ENCODE measurements at regions not wholly inside any gene's neighbourhood (a gene's known extent, or its start where the extent isn't known, plus 50 kb on each side); places are given as distances from the start of the nearest gene placed in this dataset.
"Not testable (repeated sequence)": the region's sequence is repeated elsewhere in the genome, so short reads cannot be mapped to it uniquely, and the experiment has no call there.

DNA sequence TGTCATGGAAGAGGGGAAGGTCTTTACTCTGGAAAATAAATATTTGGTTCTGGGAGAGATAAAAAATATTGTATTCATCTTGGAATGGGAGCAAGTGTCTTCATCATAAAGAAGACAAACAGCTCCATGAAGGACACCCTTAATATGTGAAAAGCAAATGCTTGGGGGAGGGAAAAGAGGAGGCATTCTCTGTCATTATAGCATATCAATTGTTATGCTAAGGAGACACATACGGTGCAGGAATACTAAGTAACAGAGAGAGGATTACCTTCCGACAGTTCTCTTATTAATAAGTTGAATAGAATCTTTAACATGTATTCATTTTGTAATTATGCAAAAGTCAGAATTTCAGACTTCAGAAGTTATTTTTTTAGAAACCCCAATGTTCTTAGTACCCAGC is 634.4 kb downstream of the UTRN start:
- TF ChIP-seq, protein P1, sequence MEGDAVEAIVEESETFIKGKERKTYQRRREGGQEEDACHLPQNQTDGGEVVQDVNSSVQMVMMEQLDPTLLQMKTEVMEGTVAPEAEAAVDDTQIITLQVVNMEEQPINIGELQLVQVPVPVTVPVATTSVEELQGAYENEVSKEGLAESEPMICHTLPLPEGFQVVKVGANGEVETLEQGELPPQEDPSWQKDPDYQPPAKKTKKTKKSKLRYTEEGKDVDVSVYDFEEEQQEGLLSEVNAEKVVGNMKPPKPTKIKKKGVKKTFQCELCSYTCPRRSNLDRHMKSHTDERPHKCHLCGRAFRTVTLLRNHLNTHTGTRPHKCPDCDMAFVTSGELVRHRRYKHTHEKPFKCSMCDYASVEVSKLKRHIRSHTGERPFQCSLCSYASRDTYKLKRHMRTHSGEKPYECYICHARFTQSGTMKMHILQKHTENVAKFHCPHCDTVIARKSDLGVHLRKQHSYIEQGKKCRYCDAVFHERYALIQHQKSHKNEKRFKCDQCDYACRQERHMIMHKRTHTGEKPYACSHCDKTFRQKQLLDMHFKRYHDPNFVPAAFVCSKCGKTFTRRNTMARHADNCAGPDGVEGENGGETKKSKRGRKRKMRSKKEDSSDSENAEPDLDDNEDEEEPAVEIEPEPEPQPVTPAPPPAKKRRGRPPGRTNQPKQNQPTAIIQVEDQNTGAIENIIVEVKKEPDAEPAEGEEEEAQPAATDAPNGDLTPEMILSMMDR (conservative IDR thresholded peaks at IDR 0.05; ENCODE audit: low read depth, low read length): no peak
- DNase-seq (ENCODE audit: low read depth): no peak
- H3K4me3 ChIP-seq (ENCODE audit: low read depth, low read length): no peak overlapping the region

DNA sequence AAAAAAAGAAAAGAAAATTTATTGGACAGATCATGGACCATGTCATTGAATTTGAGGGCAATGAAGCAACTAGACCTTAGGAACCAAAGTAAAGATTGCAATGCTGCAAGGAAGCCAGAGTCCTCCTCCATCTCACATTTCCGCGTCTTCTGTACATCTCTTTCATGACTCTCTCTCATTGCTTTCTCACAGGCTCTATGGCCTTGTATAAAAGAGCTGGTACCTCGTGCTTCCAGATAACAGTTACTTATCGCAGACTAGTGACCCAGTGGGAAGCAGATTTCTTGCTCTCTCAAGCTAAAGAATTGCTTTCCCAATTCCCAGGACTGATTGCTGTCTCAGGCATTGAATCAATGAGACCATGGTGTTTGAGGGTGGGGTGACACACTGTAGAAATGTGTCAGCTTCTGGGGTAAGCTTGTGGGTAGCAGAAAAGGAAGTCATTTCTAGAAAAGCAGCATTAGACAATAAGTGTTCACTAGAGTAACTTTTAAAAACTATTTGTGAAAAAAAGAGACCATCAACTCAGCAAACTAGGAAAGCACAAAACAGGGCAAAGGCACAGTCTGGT is 635.3 kb downstream of the UTRN start:
- TF ChIP-seq, protein P1 (conservative IDR thresholded peaks at IDR 0.05; ENCODE audit: low read depth, low read length): no peak
- no peak overlapping the region for H3K4me3 ChIP-seq (ENCODE audit: low read depth, low read length)
- no peak for DNase-seq (ENCODE audit: low read depth)

DNA sequence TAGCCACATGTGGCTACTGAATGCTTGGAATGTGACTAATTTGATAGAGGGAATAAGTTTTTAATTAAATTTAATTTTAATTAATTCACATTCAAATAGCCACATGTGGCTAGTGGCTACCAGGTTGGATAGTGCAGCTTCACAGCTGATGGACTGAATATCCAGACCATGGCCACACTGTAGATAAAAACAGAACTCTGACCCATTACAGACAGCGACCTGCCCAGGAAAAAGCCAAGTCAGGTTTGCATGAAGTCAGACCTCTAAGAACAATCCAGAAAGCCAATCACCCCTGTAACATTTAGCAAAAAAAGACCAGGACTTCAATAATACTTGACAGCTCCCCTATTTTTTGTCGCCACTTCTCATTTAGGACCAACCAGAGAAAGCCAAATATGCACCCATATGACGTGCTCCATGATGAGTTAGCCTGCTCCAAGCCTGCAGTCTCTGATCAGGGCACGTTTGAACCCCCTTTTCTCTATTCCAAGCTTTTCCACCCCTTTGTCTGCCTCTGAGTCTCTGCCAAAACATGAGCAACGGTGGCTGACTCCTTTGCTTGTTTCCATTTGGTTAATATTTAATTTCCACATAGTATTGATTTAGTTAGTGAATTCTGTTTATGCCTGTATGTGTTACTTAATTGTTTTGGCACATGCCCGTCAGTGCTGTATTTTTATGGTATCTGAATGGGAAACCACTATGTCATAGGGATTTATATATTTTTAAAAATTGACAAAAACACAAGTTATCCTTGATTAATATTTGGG is 636.3 kb downstream of the UTRN start:
- H3K4me3 ChIP-seq (ENCODE audit: low read depth, low read length): no peak overlapping the region
- TF ChIP-seq, protein P1 (conservative IDR thresholded peaks at IDR 0.05; ENCODE audit: low read depth, low read length): no peak
- no peak for DNase-seq (ENCODE audit: low read depth)

DNA sequence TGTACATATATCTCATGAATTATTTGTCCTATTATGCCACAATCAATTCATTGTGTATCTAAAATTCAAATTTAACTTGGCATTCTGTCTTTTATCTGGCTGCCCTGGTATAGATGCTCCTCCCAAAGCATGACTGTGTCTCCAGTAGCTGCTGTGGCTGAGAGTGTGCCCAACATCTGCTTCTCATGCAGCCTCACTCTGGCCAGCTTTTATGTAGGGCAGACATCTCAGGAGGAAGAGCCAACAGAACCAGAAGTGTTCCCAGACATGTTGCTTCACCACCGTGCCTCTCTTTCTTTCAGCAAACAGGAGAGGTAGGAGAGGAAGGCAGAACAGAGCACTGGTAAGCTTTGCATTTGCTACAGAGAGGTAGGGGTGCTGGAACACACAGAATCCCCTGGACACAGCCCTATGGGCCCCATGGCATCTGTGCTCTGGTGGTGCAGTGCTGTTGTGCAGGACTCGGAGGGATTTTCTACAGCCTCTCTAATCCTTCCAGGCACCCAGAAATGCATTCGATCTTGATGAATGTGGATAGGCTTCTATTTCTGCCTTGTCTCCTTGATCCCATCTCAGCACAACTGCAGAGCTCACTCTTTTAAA is 637.1 kb downstream of the UTRN start:
- DNase-seq (ENCODE audit: low read depth): peak; percentile 48
- TF ChIP-seq, protein P1 (conservative IDR thresholded peaks at IDR 0.05; ENCODE audit: low read depth, low read length): no peak

DNA sequence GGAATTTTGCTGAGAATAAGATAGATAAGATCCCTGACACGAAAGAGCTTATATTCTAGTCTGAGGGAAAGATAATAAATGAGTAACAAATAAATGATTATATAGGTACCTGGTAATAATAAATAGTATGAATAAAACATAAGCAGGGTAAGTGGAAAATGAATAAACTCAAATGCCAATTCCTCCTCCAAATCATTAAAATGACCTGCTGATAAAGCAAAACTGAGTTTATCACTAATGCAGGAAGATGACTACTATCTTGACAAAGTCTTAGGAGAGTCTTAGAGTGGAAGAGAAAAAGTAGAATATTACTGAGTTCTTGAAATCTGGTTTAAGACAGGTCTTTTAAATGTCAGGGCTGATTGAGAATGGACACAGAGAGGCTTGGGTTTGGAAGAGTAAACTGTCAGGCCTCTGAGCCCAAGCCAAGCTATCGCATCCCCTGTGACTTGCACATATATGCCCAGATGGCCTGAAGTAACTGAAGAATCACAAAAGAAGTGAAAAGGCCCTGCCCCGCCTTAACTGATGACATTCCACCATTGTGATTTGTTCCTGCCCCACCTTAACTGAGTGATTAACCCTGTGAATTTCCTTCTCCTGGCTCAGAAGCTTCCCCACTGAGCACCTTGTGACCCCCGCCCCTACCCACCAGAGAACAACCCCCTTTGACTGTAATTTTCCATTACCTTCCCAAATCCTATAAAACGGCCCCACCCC is 637.8 kb downstream of the UTRN start:
- DNase-seq (ENCODE audit: low read depth); H3K4me3 ChIP-seq (ENCODE audit: low read depth, low read length): not testable (repeated sequence)

More for the DNA sequence above, 637.1 kb downstream of the UTRN start:
- no peak overlapping the region for H3K4me3 ChIP-seq (ENCODE audit: low read depth, low read length)

DNA sequence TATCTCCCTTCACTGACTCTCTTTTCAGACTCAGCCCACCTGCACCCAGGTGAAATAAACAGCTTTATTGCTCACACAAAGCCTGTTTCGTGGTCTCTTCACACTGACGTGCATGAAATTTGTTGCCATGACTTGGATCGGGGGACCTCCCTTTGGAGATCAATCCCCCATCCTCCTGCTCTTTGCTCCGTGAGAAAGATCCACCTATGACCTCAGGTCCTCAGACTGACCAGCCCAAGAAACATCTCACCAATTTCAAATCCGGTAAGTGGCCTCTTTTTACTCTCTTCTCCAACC is 638.3 kb downstream of the UTRN start:
- not testable (repeated sequence) for DNase-seq (ENCODE audit: low read depth)

DNA sequence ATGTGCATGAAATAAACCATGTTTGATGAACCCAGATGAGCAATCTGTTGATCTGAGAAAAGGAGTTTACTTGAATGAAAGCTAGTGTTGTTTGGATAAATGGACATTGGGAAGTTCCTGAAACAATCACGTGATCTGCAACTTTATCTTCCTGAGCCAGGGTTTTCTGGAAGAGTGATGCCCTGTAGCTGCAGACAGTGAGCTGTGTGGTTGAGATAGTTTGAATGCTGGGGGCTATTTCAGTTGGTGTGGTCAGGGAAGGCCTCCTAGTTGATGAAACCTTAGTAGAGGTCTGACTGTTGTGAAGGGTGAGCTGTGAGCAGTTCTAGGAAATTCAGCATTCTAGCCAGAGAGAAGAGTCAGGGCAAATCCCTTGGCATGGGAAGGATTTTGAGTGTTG is 643.7 kb downstream of the UTRN start:
- DNase-seq (ENCODE audit: low read depth): no peak
- H3K4me3 ChIP-seq (ENCODE audit: low read depth, low read length): no peak overlapping the region
- TF ChIP-seq, protein P1 (conservative IDR thresholded peaks at IDR 0.05; ENCODE audit: low read depth, low read length): no peak

More for the DNA sequence above, 638.3 kb downstream of the UTRN start:
- H3K4me3 ChIP-seq (ENCODE audit: low read depth, low read length): not testable (repeated sequence)

Data from choroid plexus epithelial cell (primary cell).